HepG2 (cell line): ENCODE measurements at regions not wholly inside any gene's neighbourhood (a gene's known extent, or its start where the extent isn't known, plus 50 kb on each side); places are given as distances from the start of the nearest gene placed in this dataset.

Source experiments
- ARNTL ChIP-seq: sonication (generic); formaldehyde crosslinking; IDR thresholded peaks from 2 replicates; pipeline ENCODE4 v1.4.0; 2020; ENCODE audit warnings: mild to moderate bottlenecking, missing genetic modification reagents
- CBX5 ChIP-seq: sonication (generic); formaldehyde crosslinking; IDR thresholded peaks from 2 replicates; pipeline ENCODE4 v1.4.0; 2020; ENCODE audit warnings: missing genetic modification reagents, borderline replicate concordance
- FOXA1 ChIP-seq, 2 experiments: fragments of 450-650 bp in 1 of 2; sonication (generic) in 1 of 2; formaldehyde crosslinking in 1 of 2; IDR thresholded peaks; 2 replicates each; pipeline versions ENCODE4 v1.4.0 to v1.6.1; 2016 to 2020; ENCODE audit warnings: missing genetic modification reagents in 1 of 2
- IRF2 ChIP-seq: IDR thresholded peaks from 2 replicates; pipeline ENCODE4 v1.6.1; 2018; ENCODE audit warnings: missing genetic modification reagents, missing compliant biosample characterization
- ISX ChIP-seq: sonication (generic); formaldehyde crosslinking; conservative IDR thresholded peaks from 2 replicates; pipeline ENCODE4 v1.5.0; 2020; ENCODE audit warnings: missing genetic modification reagents
- KDM5A ChIP-seq: fragments of 200-600 bp; sonication (generic); IDR thresholded peaks from 2 replicates; pipeline ENCODE4 v1.7.0; 2018; ENCODE audit warnings: antibody characterized with exemption, mild to moderate bottlenecking, low read length, borderline replicate concordance
- RELA ChIP-seq: sonication (generic); formaldehyde crosslinking; IDR thresholded peaks from 2 replicates; pipeline ENCODE4 v1.4.0; 2020; ENCODE audit warnings: missing genetic modification reagents
- SMAD9 ChIP-seq: sonication (generic); formaldehyde crosslinking; IDR thresholded peaks from 2 replicates; pipeline ENCODE4 v1.5.1; 2020; ENCODE audit warnings: mild to moderate bottlenecking, missing genetic modification reagents
- SMC3 ChIP-seq: IDR thresholded peaks from 2 replicates; pipeline ENCODE4 v1.6.1; 2011; ENCODE audit warnings: low read length, improper control_type of control experiment
- TARDBP ChIP-seq: sonication (generic); formaldehyde crosslinking; IDR thresholded peaks from 2 replicates; pipeline ENCODE4 v1.8.0; 2022; ENCODE audit warnings: mild to moderate bottlenecking, missing genetic modification reagents
- XRCC5 ChIP-seq: fragments of 200-400 bp; formaldehyde crosslinking; optimal IDR thresholded peaks from 2 replicates; pipeline ENCODE3; 2017; ENCODE audit warnings: mild to moderate bottlenecking, low read length
- ZNF501 ChIP-seq: sonication (generic); formaldehyde crosslinking; IDR thresholded peaks from 2 replicates; pipeline ENCODE4 v1.5.1; 2020; ENCODE audit warnings: mild to moderate bottlenecking, moderate library complexity, missing genetic modification reagents
- ZNF550 ChIP-seq: sonication (generic); formaldehyde crosslinking; IDR thresholded peaks from 2 replicates; pipeline ENCODE4 v1.4.0; 2020; ENCODE audit warnings: mild to moderate bottlenecking, missing genetic modification reagents, borderline replicate concordance
- ZNF569 ChIP-seq: sonication (generic); formaldehyde crosslinking; IDR thresholded peaks from 2 replicates; pipeline ENCODE4 v1.5.0; 2020; ENCODE audit warnings: mild to moderate bottlenecking, missing genetic modification reagents, moderate library complexity, borderline replicate concordance
- ZNF782 ChIP-seq: sonication (generic); formaldehyde crosslinking; IDR thresholded peaks from 2 replicates; pipeline ENCODE4 v1.4.0; 2020; ENCODE audit warnings: missing genetic modification reagents, mild to moderate bottlenecking, borderline replicate concordance
- ZNF816 ChIP-seq: sonication (generic); formaldehyde crosslinking; IDR thresholded peaks from 2 replicates; pipeline ENCODE4 v1.8.0; 2022; ENCODE audit warnings: missing genetic modification reagents, mild to moderate bottlenecking, borderline replicate concordance
- ZSCAN21 ChIP-seq: sonication (generic); formaldehyde crosslinking; IDR thresholded peaks from 2 replicates; pipeline ENCODE4 v1.8.0; 2022; ENCODE audit warnings: mild to moderate bottlenecking, missing genetic modification reagents, moderate library complexity, borderline replicate concordance
- TF ChIP-seq, protein P1 (sequence below): sonication (generic); formaldehyde crosslinking; IDR thresholded peaks from 2 replicates; pipeline ENCODE4 v1.5.0; 2020; ENCODE audit warnings: missing genetic modification reagents
- TF ChIP-seq, protein P2 (sequence below): sonication (generic); formaldehyde crosslinking; IDR thresholded peaks from 2 replicates; pipeline ENCODE4 v1.4.0; 2020; ENCODE audit warnings: missing genetic modification reagents
- TF ChIP-seq, protein P3 (sequence below): sonication (generic); formaldehyde crosslinking; conservative IDR thresholded peaks from 2 replicates; pipeline ENCODE4 v1.4.0; 2020; ENCODE audit warnings: missing genetic modification reagents
- TF ChIP-seq, protein P4 (sequence below): sonication (generic); formaldehyde crosslinking; IDR thresholded peaks from 2 replicates; pipeline ENCODE4 v1.8.0; 2022; ENCODE audit warnings: mild to moderate bottlenecking, missing genetic modification reagents, borderline replicate concordance
- TF ChIP-seq, protein P5 (sequence below): IDR thresholded peaks from 2 replicates; pipeline ENCODE4 v1.6.1; 2016; ENCODE audit warnings: control low read depth

DNA sequence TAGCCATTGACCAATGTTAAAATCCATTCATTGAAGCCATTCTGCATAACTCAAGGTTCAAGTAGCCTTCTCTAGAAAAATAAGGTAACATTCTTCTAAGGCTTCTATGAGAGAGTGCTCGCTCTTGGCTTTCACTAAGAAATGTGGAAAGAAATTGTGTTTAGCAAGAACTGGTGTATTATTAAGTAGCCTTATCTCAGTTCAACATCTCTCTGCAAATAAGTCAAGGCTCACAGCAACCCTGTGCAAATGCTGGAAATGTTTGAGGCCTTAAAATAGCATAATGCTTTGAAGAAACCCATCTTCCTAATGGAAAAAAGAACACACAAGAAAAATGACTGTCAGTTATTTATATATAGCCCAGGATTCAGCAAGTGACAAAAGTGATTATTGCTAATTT, 254.1 kb upstream of the PROX1 start (continued):
- TF ChIP-seq, protein P1, sequence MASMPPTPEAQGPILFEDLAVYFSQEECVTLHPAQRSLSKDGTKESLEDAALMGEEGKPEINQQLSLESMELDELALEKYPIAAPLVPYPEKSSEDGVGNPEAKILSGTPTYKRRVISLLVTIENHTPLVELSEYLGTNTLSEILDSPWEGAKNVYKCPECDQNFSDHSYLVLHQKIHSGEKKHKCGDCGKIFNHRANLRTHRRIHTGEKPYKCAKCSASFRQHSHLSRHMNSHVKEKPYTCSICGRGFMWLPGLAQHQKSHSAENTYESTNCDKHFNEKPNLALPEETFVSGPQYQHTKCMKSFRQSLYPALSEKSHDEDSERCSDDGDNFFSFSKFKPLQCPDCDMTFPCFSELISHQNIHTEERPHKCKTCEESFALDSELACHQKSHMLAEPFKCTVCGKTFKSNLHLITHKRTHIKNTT (CRISPR knock-in tag), result no peak
- TF ChIP-seq ISX (CRISPR knock-in tag), result no peak
- no peak for TF ChIP-seq FOXA1 (IDR thresholded peaks at IDR 0.05)
- TF ChIP-seq FOXA1 (CRISPR knock-in tag; IDR thresholded peaks at IDR 0.05), result peak; percentile 57; the same call in 1 of the 2 replicates
- no peak for TF ChIP-seq ZNF816 (CRISPR knock-in tag)
- peak; percentile 22; the same call in 1 of the 2 replicates for TF ChIP-seq IRF2 (CRISPR knock-in tag)
- no peak for TF ChIP-seq ARNTL (CRISPR knock-in tag)
- no peak for TF ChIP-seq ZNF782 (CRISPR knock-in tag)
- no peak for TF ChIP-seq ZNF501 (CRISPR knock-in tag)
- TF ChIP-seq ZNF569, result no peak
- TF ChIP-seq KDM5A, result no peak
- no peak for TF ChIP-seq SMAD9 (CRISPR knock-in tag)
- peak; percentile 54; the same call in 1 of the 2 replicates for TF ChIP-seq TARDBP
- TF ChIP-seq CBX5, result no peak
- TF ChIP-seq, protein P2, sequence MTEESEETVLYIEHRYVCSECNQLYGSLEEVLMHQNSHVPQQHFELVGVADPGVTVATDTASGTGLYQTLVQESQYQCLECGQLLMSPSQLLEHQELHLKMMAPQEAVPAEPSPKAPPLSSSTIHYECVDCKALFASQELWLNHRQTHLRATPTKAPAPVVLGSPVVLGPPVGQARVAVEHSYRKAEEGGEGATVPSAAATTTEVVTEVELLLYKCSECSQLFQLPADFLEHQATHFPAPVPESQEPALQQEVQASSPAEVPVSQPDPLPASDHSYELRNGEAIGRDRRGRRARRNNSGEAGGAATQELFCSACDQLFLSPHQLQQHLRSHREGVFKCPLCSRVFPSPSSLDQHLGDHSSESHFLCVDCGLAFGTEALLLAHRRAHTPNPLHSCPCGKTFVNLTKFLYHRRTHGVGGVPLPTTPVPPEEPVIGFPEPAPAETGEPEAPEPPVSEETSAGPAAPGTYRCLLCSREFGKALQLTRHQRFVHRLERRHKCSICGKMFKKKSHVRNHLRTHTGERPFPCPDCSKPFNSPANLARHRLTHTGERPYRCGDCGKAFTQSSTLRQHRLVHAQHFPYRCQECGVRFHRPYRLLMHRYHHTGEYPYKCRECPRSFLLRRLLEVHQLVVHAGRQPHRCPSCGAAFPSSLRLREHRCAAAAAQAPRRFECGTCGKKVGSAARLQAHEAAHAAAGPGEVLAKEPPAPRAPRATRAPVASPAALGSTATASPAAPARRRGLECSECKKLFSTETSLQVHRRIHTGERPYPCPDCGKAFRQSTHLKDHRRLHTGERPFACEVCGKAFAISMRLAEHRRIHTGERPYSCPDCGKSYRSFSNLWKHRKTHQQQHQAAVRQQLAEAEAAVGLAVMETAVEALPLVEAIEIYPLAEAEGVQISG (CRISPR knock-in tag), result no peak
- no peak for TF ChIP-seq ZNF550 (CRISPR knock-in tag)
- TF ChIP-seq SMC3, result no peak
- TF ChIP-seq RELA, result no peak
- TF ChIP-seq XRCC5, result no peak
- TF ChIP-seq, protein P3, sequence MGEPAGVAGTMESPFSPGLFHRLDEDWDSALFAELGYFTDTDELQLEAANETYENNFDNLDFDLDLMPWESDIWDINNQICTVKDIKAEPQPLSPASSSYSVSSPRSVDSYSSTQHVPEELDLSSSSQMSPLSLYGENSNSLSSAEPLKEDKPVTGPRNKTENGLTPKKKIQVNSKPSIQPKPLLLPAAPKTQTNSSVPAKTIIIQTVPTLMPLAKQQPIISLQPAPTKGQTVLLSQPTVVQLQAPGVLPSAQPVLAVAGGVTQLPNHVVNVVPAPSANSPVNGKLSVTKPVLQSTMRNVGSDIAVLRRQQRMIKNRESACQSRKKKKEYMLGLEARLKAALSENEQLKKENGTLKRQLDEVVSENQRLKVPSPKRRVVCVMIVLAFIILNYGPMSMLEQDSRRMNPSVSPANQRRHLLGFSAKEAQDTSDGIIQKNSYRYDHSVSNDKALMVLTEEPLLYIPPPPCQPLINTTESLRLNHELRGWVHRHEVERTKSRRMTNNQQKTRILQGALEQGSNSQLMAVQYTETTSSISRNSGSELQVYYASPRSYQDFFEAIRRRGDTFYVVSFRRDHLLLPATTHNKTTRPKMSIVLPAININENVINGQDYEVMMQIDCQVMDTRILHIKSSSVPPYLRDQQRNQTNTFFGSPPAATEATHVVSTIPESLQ (CRISPR knock-in tag), result no peak
- TF ChIP-seq, protein P4, sequence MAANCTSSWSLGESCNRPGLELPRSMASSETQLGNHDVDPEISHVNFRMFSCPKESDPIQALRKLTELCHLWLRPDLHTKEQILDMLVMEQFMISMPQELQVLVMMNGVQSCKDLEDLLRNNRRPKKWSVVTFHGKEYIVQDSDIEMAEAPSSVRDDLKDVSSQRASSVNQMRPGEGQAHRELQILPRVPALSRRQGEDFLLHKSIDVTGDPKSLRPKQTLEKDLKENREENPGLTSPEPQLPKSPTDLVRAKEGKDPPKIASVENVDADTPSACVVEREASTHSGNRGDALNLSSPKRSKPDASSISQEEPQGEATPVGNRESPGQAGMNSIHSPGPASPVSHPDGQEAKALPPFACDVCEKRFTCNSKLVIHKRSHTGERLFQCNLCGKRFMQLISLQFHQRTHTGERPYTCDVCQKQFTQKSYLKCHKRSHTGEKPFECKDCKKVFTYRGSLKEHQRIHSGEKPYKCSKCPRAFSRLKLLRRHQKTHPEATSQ (CRISPR knock-in tag), result peak; percentile 56; the same call in 1 of the 2 replicates
- TF ChIP-seq, protein P5, sequence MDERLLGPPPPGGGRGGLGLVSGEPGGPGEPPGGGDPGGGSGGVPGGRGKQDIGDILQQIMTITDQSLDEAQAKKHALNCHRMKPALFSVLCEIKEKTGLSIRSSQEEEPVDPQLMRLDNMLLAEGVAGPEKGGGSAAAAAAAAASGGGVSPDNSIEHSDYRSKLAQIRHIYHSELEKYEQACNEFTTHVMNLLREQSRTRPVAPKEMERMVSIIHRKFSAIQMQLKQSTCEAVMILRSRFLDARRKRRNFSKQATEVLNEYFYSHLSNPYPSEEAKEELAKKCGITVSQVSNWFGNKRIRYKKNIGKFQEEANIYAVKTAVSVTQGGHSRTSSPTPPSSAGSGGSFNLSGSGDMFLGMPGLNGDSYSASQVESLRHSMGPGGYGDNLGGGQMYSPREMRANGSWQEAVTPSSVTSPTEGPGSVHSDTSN, result no peak
- TF ChIP-seq ZSCAN21 (CRISPR knock-in tag), result no peak
